ENCODE measurements at regions not wholly inside any gene's neighbourhood (a gene's known extent, or its start where the extent isn't known, plus 50 kb on each side); places are given as distances from the start of the nearest gene placed in this dataset.

GRCh38 chr5:143572671-143573070 is 169.2 kb upstream of the NR3C1 start:
- TF ChIP-seq POLR2AphosphoS5 (IDR thresholded peaks at IDR 0.05): no peak
- TF ChIP-seq POLR2A (IDR thresholded peaks at IDR 0.05): no peak
- no peak for TF ChIP-seq EP300 (IDR thresholded peaks at IDR 0.05)
- TF ChIP-seq CTCF (IDR thresholded peaks at IDR 0.05): no peak

GRCh38 chr5:143571642-143572624 is 168.4 kb upstream of the NR3C1 start:
- H3K27me3 ChIP-seq: no peaks in the 10 kb centered on the region
- no peak overlapping the region for H3K4me3 ChIP-seq
- H3K9me3 ChIP-seq: no peaks in the 10 kb centered on the region
- intact Hi-C loops (cut with DNase I; ENCODE audit: low total_unique reads): no loop called here
- H3K36me3 ChIP-seq: no peaks in the 10 kb centered on the region
- peaks cover 0 to 25% (median 8%) of the 10 kb centered on the region in 4 donors for H3K4me1 ChIP-seq
- 92 to 94% (median 94%) methylated on average over 9 of the region's 9 CpGs for WGBS, 5 donors
- no peak for DNase-seq
- TF ChIP-seq CTCF (IDR thresholded peaks at IDR 0.05): no peak
- TF ChIP-seq POLR2AphosphoS5 (IDR thresholded peaks at IDR 0.05): no peak
- no peak for TF ChIP-seq EP300 (IDR thresholded peaks at IDR 0.05)
- TF ChIP-seq POLR2A (IDR thresholded peaks at IDR 0.05): no peak
- H3K27ac ChIP-seq: no peak overlapping the region

More at GRCh38 chr5:143572671-143573070, 169.2 kb upstream of the NR3C1 start:
- Histone ChIP-seq H3K27me3 (no peaks in the 10 kb centered on the region), H3K9me3 (no peaks in the 10 kb centered on the region), H3K4me1 (peaks cover 0 to 31% (median 11%) of the 10 kb centered on the region in 4 donors), H3K27ac (no peak overlapping the region), H3K36me3 (no peaks in the 10 kb centered on the region), H3K4me3 (no peak overlapping the region)
- no peak for DNase-seq
- WGBS, 5 donors: 72 to 95% (median 84%) methylated on average over 4 to 5 of the region's 5 CpGs
- intact Hi-C loops (cut with DNase I; ENCODE audit: low total_unique reads): no loop called here

- intact Hi-C loops (cut with DNase I; ENCODE audit: low total_unique reads): no loop called here
- DNase-seq: no peak
- 40 to 67% (median 60%) methylated on average over 4 of the region's 4 CpGs for WGBS, 5 donors
- Histone ChIP-seq H3K27me3 (no peaks in the 10 kb centered on the region), H3K36me3 (no peaks in the 10 kb centered on the region), H3K9me3 (no peaks in the 10 kb centered on the region), H3K4me3 (no peak overlapping the region), H3K4me1 (peaks cover 0 to 21% (median 8%) of the 10 kb centered on the region in 4 donors), H3K27ac (no peak overlapping the region)
- TF ChIP-seq POLR2A (IDR thresholded peaks at IDR 0.05): no peak
- no peak for TF ChIP-seq POLR2AphosphoS5 (IDR thresholded peaks at IDR 0.05)
- TF ChIP-seq CTCF (IDR thresholded peaks at IDR 0.05): no peak
- no peak for TF ChIP-seq EP300 (IDR thresholded peaks at IDR 0.05)
Measured at GRCh38 chr5:143570989-143571388, 167.5 kb upstream of the NR3C1 start.

- 82 to 87% (median 83%) methylated on average over 5 of the region's 5 CpGs for WGBS, 5 donors
- Histone ChIP-seq H3K4me1 (peaks cover 0 to 21% (median 8%) of the 10 kb centered on the region in 4 donors), H3K4me3 (no peak overlapping the region), H3K36me3 (no peaks in the 10 kb centered on the region), H3K27ac (peak overlapping the region in 2 of 5 donors; percentile 7 to 47), H3K9me3 (no peaks in the 10 kb centered on the region), H3K27me3 (no peaks in the 10 kb centered on the region)
- intact Hi-C loops (cut with DNase I; ENCODE audit: low total_unique reads): no loop called here
- TF ChIP-seq POLR2A (IDR thresholded peaks at IDR 0.05): no peak
- no peak for TF ChIP-seq POLR2AphosphoS5 (IDR thresholded peaks at IDR 0.05)
- TF ChIP-seq CTCF (IDR thresholded peaks at IDR 0.05): no peak
- TF ChIP-seq EP300 (IDR thresholded peaks at IDR 0.05): no peak
- DNase-seq: no peak
Measured at GRCh38 chr5:143569722-143570567, 166.5 kb upstream of the NR3C1 start.
